Endodermal cell (in vitro differentiated cells): ENCODE measurements at regions not wholly inside any gene's neighbourhood (a gene's known extent, or its start where the extent isn't known, plus 50 kb on each side); places are given as distances from the start of the nearest gene placed in this dataset.
"Not testable (repeated sequence)": the region's sequence is repeated elsewhere in the genome, so short reads cannot be mapped to it uniquely, and the experiment has no call there.

Source experiments
- DNase-seq: peaks from one replicate; pipeline ENCODE4 v3.0.0-alpha.2; 2017
- H3K27ac ChIP-seq: 2 replicates; pipeline ENCODE4 v1.5.1; 2013; ENCODE audit warnings: mild to moderate bottlenecking, low read depth, low read length, moderate library complexity
- H3K27me3 ChIP-seq: 2 replicates; pipeline ENCODE4 v1.6.1; 2013; ENCODE audit warnings: mild to moderate bottlenecking, low read length, moderate library complexity; ENCODE audit not compliant: insufficient read depth, control insufficient read depth, poor library complexity, severe bottlenecking
- H3K36me3 ChIP-seq: 2 replicates; pipeline ENCODE4 v1.7.0; 2013; ENCODE audit warnings: mild to moderate bottlenecking, low read length, moderate library complexity; ENCODE audit not compliant: control insufficient read depth, insufficient read depth
- H3K4me1 ChIP-seq: one replicate; pipeline ENCODE4 v1.7.0; 2013; ENCODE audit warnings: low read length; ENCODE audit not compliant: control insufficient read depth, insufficient read depth
- H3K4me3 ChIP-seq: 2 replicates; pipeline ENCODE4 v1.5.1; 2013; ENCODE audit warnings: mild to moderate bottlenecking, low read length, moderate library complexity
- H3K9ac ChIP-seq: 2 replicates; pipeline ENCODE4 v1.6.1; 2013; ENCODE audit warnings: mild to moderate bottlenecking, low read length, moderate library complexity; ENCODE audit not compliant: poor library complexity, severe bottlenecking; ENCODE audit errors: extremely low read depth
- H3K9me3 ChIP-seq: 2 replicates; pipeline ENCODE4 v1.6.1; 2013; ENCODE audit warnings: mild to moderate bottlenecking, low read length, moderate library complexity; ENCODE audit not compliant: control insufficient read depth
- H3K27ac Mint-ChIP-seq: 2 replicates; pipeline ENCODE4 v1.8.0; 2020; ENCODE audit warnings: mixed read lengths
- H3K27me3 Mint-ChIP-seq: 2 replicates; pipeline ENCODE4 v1.8.0; 2021; ENCODE audit warnings: mild to moderate bottlenecking, mixed read lengths; ENCODE audit not compliant: insufficient read depth
- H3K36me3 Mint-ChIP-seq: 2 replicates; pipeline ENCODE4 v1.8.0; 2020; ENCODE audit warnings: low read depth, mixed read lengths
- H3K4me1 Mint-ChIP-seq: 2 replicates; pipeline ENCODE4 v1.8.0; 2020; ENCODE audit warnings: mixed read lengths
- H3K4me3 Mint-ChIP-seq: 2 replicates; pipeline ENCODE4 v1.8.0; 2020; ENCODE audit warnings: mild to moderate bottlenecking, moderate library complexity, mixed read lengths
- H3K9me3 Mint-ChIP-seq: 2 replicates; pipeline ENCODE4 v1.8.0; 2020; ENCODE audit warnings: mild to moderate bottlenecking, mixed read lengths
- CTCF ChIP-seq: fragments of 200-600 bp; sonication (generic); conservative IDR thresholded peaks from 2 replicates; pipeline ENCODE4 v1.5.0; 2021; ENCODE audit warnings: antibody characterized with exemption, mild to moderate bottlenecking
- WGBS, 2 experiments: methylation state at CpG; one replicate each; pipeline versions ENCODE4 v1.1.5 to v1.1.7; 2013; ENCODE audit warnings: missing lambda C conversion rate in 2 of 2, mixed read lengths in 1 of 2; ENCODE audit not compliant: insufficient coverage in 1 of 2, insufficient read length in 1 of 2; 5-methylcytosine and 5-hydroxymethylcytosine counted together

GRCh38 chr1:121546830-121547591, 362.2 kb downstream of the SRGAP2C start:
- no peak overlapping the region for H3K4me3 Mint-ChIP-seq
- no peaks in the 10 kb centered on the region for H3K9me3 ChIP-seq
- no peaks in the 10 kb centered on the region for H3K4me1 ChIP-seq
- no peaks in the 10 kb centered on the region for H3K4me1 Mint-ChIP-seq
- H3K27ac Mint-ChIP-seq: no peak overlapping the region
- no peak for DNase-seq
- H3K36me3 Mint-ChIP-seq: no peaks in the 10 kb centered on the region
- no peaks in the 10 kb centered on the region for H3K36me3 ChIP-seq
- no peak overlapping the region for H3K27ac ChIP-seq
- H3K4me3 ChIP-seq: no peak overlapping the region
- H3K9ac ChIP-seq: no peak overlapping the region
- no peaks in the 10 kb centered on the region for H3K27me3 Mint-ChIP-seq
- H3K27me3 ChIP-seq: no peaks in the 10 kb centered on the region
- WGBS, 2 experiments: 90 to 92% methylated on average over 2 to 3 of the region's 3 CpGs
- no peak for TF ChIP-seq CTCF
- H3K9me3 Mint-ChIP-seq: no peaks in the 10 kb centered on the region

- not testable (repeated sequence) for H3K36me3 ChIP-seq, H3K4me3 ChIP-seq, H3K9me3 Mint-ChIP-seq, H3K36me3 Mint-ChIP-seq, H3K4me1 Mint-ChIP-seq, DNase-seq, H3K27ac Mint-ChIP-seq, H3K27me3 Mint-ChIP-seq, H3K9me3 ChIP-seq, H3K4me3 Mint-ChIP-seq, H3K9ac ChIP-seq, H3K27me3 ChIP-seq, H3K27ac ChIP-seq, H3K4me1 ChIP-seq
- 75% methylated on average over 1 of the region's 2 CpGs; no CpG with 5 or more reads in 1 of the 2 experiments for WGBS, 2 experiments
These were observed 363.0 kb downstream of the SRGAP2C start for GRCh38 chr1:121547726-121548125.

- H3K27ac Mint-ChIP-seq, H3K9me3 Mint-ChIP-seq, H3K4me1 ChIP-seq, H3K27ac ChIP-seq, H3K9ac ChIP-seq, H3K36me3 Mint-ChIP-seq, H3K4me3 ChIP-seq, H3K4me1 Mint-ChIP-seq, H3K36me3 ChIP-seq, H3K27me3 Mint-ChIP-seq, H3K27me3 ChIP-seq, H3K9me3 ChIP-seq, DNase-seq, H3K4me3 Mint-ChIP-seq: not testable (repeated sequence)
- WGBS, 2 experiments: 99 to 100% methylated on average over 1 to 3 of the region's 3 CpGs
These were observed 366.0 kb downstream of the SRGAP2C start for GRCh38 chr1:121550817-121551216.

GRCh38 chr1:121551491-121551890, 366.7 kb downstream of the SRGAP2C start:
- H3K27me3 Mint-ChIP-seq, H3K9me3 ChIP-seq, H3K4me1 ChIP-seq, H3K27ac Mint-ChIP-seq, H3K36me3 ChIP-seq, H3K27ac ChIP-seq, H3K27me3 ChIP-seq, H3K9me3 Mint-ChIP-seq, H3K4me3 ChIP-seq, H3K4me1 Mint-ChIP-seq, DNase-seq, H3K4me3 Mint-ChIP-seq, H3K36me3 Mint-ChIP-seq, H3K9ac ChIP-seq: not testable (repeated sequence)
- 91 to 100% methylated on average over 1 to 2 of the region's 2 CpGs for WGBS, 2 experiments

- not testable (repeated sequence) for H3K27ac ChIP-seq, H3K4me3 Mint-ChIP-seq, H3K9me3 ChIP-seq, H3K9me3 Mint-ChIP-seq, H3K4me1 ChIP-seq, H3K27me3 ChIP-seq, DNase-seq, H3K27me3 Mint-ChIP-seq, H3K4me3 ChIP-seq, H3K36me3 Mint-ChIP-seq, H3K9ac ChIP-seq, H3K36me3 ChIP-seq, H3K27ac Mint-ChIP-seq
- peaks cover 12% of the 10 kb centered on the region for H3K4me1 Mint-ChIP-seq
- 100% methylated on average over 1 of the region's 1 CpG; no CpG with 5 or more reads in 1 of the 2 experiments for WGBS, 2 experiments
These were observed 371.8 kb downstream of the SRGAP2C start for GRCh38 chr1:121556560-121556959.

- H3K36me3 Mint-ChIP-seq, H3K9ac ChIP-seq, H3K27me3 ChIP-seq, H3K36me3 ChIP-seq, H3K4me3 Mint-ChIP-seq, H3K4me1 ChIP-seq, H3K27ac ChIP-seq, H3K4me3 ChIP-seq, DNase-seq, H3K9me3 Mint-ChIP-seq, H3K9me3 ChIP-seq, H3K27me3 Mint-ChIP-seq: not testable (repeated sequence)
- WGBS, 2 experiments: 93 to 100% methylated on average over 1 of the region's 1 CpG
- Mint-ChIP-seq H3K4me1 (peaks cover 12% of the 10 kb centered on the region), H3K27ac (peak overlapping the region; percentile 85)
These were observed 373.3 kb downstream of the SRGAP2C start for GRCh38 chr1:121558034-121558433.
